ENCODE measurements at regions not wholly inside any gene's neighbourhood (a gene's known extent, or its start where the extent isn't known, plus 50 kb on each side); places are given as distances from the start of the nearest gene placed in this dataset.

GRCh38 chr3:184471439-184471838, 90.1 kb upstream of the EPHB3 start:
- Histone ChIP-seq H3K27ac (ENCODE audit: low read depth, low read length) (no peak overlapping the region), H3K9me2 (replicated peaks; ENCODE audit: control insufficient read depth, low read length) (no peaks in the 10 kb centered on the region), H3K4me1 (ENCODE audit: control insufficient read depth, low read length) (peaks cover 12% of the 10 kb centered on the region), H3K27me3 (ENCODE audit: control insufficient read depth, low read length) (peaks cover 25% of the 10 kb centered on the region), H3K4me3 (ENCODE audit: low read length) (no peak overlapping the region), H3K9me3 (ENCODE audit: control insufficient read depth, insufficient read depth, low read length) (no peaks in the 10 kb centered on the region), H3K4me2 (ENCODE audit: low read length) (no peak overlapping the region), H3F3A (ENCODE audit: control insufficient read depth, insufficient read depth) (no peaks in the 10 kb centered on the region), H3K79me2 (ENCODE audit: control insufficient read depth, low read length) (no peaks in the 10 kb centered on the region), H4K20me1 (ENCODE audit: control insufficient read depth, insufficient read depth, low read depth, low read length) (no peaks in the 10 kb centered on the region), H3K36me3 (ENCODE audit: control insufficient read depth, low read length) (no peaks in the 10 kb centered on the region)
- TF ChIP-seq CTCF (IDR thresholded peaks at IDR 0.05; ENCODE audit: low read depth, low read length, poor library complexity, severe bottlenecking) (no peak), EZH2phosphoT487 (IDR thresholded peaks at IDR 0.05; ENCODE audit: borderline replicate concordance, low read length) (no peak)

- Histone ChIP-seq H3F3A (ENCODE audit: control insufficient read depth, insufficient read depth) (no peaks in the 10 kb centered on the region), H3K27me3 (ENCODE audit: control insufficient read depth, low read length) (peaks cover 28% of the 10 kb centered on the region), H3K9me2 (replicated peaks; ENCODE audit: control insufficient read depth, low read length) (no peaks in the 10 kb centered on the region), H3K79me2 (ENCODE audit: control insufficient read depth, low read length) (no peaks in the 10 kb centered on the region), H3K9me3 (ENCODE audit: control insufficient read depth, insufficient read depth, low read length) (no peaks in the 10 kb centered on the region), H3K4me1 (ENCODE audit: control insufficient read depth, low read length) (peaks cover 11% of the 10 kb centered on the region), H3K4me3 (ENCODE audit: low read length) (peak overlapping the region; percentile 0; the same call in 1 of the 2 replicates), H3K27ac (ENCODE audit: low read depth, low read length) (no peak overlapping the region), H4K20me1 (ENCODE audit: control insufficient read depth, insufficient read depth, low read depth, low read length) (no peaks in the 10 kb centered on the region), H3K4me2 (ENCODE audit: low read length) (peak overlapping the region; percentile 45), H3K36me3 (ENCODE audit: control insufficient read depth, low read length) (no peaks in the 10 kb centered on the region)
- no peak for TF ChIP-seq EZH2phosphoT487 (IDR thresholded peaks at IDR 0.05; ENCODE audit: borderline replicate concordance, low read length)
- no peak for TF ChIP-seq CTCF (IDR thresholded peaks at IDR 0.05; ENCODE audit: low read depth, low read length, poor library complexity, severe bottlenecking)
Observed at GRCh38 chr3:184472723-184473428, 88.7 kb upstream of the EPHB3 start.

- no peak overlapping the region for H3K27ac ChIP-seq (ENCODE audit: low read depth, low read length)
- no peaks in the 10 kb centered on the region for H3K9me2 ChIP-seq (replicated peaks; ENCODE audit: control insufficient read depth, low read length)
- no peaks in the 10 kb centered on the region for H4K20me1 ChIP-seq (ENCODE audit: control insufficient read depth, insufficient read depth, low read depth, low read length)
- TF ChIP-seq EZH2phosphoT487 (IDR thresholded peaks at IDR 0.05; ENCODE audit: borderline replicate concordance, low read length) = no peak
- no peak for TF ChIP-seq CTCF (IDR thresholded peaks at IDR 0.05; ENCODE audit: low read depth, low read length, poor library complexity, severe bottlenecking)
- H3K9me3 ChIP-seq (ENCODE audit: control insufficient read depth, insufficient read depth, low read length) = no peaks in the 10 kb centered on the region
- H3K4me3 ChIP-seq (ENCODE audit: low read length) = no peak overlapping the region
- H3K36me3 ChIP-seq (ENCODE audit: control insufficient read depth, low read length) = no peaks in the 10 kb centered on the region
- no peaks in the 10 kb centered on the region for H3F3A ChIP-seq (ENCODE audit: control insufficient read depth, insufficient read depth)
- H3K4me2 ChIP-seq (ENCODE audit: low read length) = no peak overlapping the region
- peaks cover 11% of the 10 kb centered on the region for H3K4me1 ChIP-seq (ENCODE audit: control insufficient read depth, low read length)
- no peaks in the 10 kb centered on the region for H3K79me2 ChIP-seq (ENCODE audit: control insufficient read depth, low read length)
- H3K27me3 ChIP-seq (ENCODE audit: control insufficient read depth, low read length) = peaks cover 36% of the 10 kb centered on the region
Observed at GRCh38 chr3:184474897-184475296, 86.7 kb upstream of the EPHB3 start.
